Type B pancreatic cell (in vitro differentiated cells): ENCODE measurements at regions not wholly inside any gene's neighbourhood (a gene's known extent, or its start where the extent isn't known, plus 50 kb on each side); places are given as distances from the start of the nearest gene placed in this dataset.

Experiments
- DNase-seq: peaks from one replicate; pipeline ENCODE4 v3.0.0; 2021; ENCODE audit warnings: mixed read lengths; ENCODE audit not compliant: unreplicated experiment; ENCODE audit errors: extremely low spot score
- H3K27ac Mint-ChIP-seq: 2 replicates; pipeline ENCODE4 v1.8.0; 2021; ENCODE audit warnings: mild to moderate bottlenecking, mixed read lengths
- H3K27me3 Mint-ChIP-seq: 2 replicates; pipeline ENCODE4 v1.8.0; 2021; ENCODE audit warnings: mixed read lengths
- H3K36me3 Mint-ChIP-seq: 2 replicates; pipeline ENCODE4 v1.8.0; 2021; ENCODE audit warnings: mixed read lengths
- H3K4me1 Mint-ChIP-seq: one replicate; pipeline ENCODE4 v1.8.0; 2021; ENCODE audit warnings: mixed read lengths; ENCODE audit not compliant: unreplicated experiment
- H3K4me3 Mint-ChIP-seq: 2 replicates; pipeline ENCODE4 v1.8.0; 2021; ENCODE audit warnings: mild to moderate bottlenecking, mixed read lengths
- H3K9me3 Mint-ChIP-seq: 2 replicates; pipeline ENCODE4 v1.8.0; 2021; ENCODE audit warnings: mixed read lengths
- CTCF ChIP-seq: fragments of 200-600 bp; sonication (generic); conservative IDR thresholded peaks from 2 replicates; pipeline ENCODE4 v1.5.0; 2021; ENCODE audit warnings: antibody characterized with exemption, mild to moderate bottlenecking

- peaks cover 12% of the 10 kb centered on the region for H3K9me3 Mint-ChIP-seq
- H3K36me3 Mint-ChIP-seq, result no peaks in the 10 kb centered on the region
- H3K4me3 Mint-ChIP-seq, result no peak overlapping the region
- no peak for TF ChIP-seq CTCF
- no peak overlapping the region for H3K27ac Mint-ChIP-seq
- H3K27me3 Mint-ChIP-seq, result no peaks in the 10 kb centered on the region
- no peak for DNase-seq
- no peaks in the 10 kb centered on the region for H3K4me1 Mint-ChIP-seq
These were observed 138.4 kb upstream of the KCNMB2 start for GRCh38 chr3:178397836-178398235.

GRCh38 chr3:178404961-178405360 is 131.3 kb upstream of the KCNMB2 start:
- Mint-ChIP-seq H3K4me3 (no peak overlapping the region), H3K4me1 (peaks cover 10% of the 10 kb centered on the region), H3K36me3 (no peaks in the 10 kb centered on the region), H3K27me3 (no peaks in the 10 kb centered on the region), H3K27ac (no peak overlapping the region), H3K9me3 (peaks cover 4% of the 10 kb centered on the region)
- no peak for DNase-seq
- TF ChIP-seq CTCF, result no peak

GRCh38 chr3:178405531-178405930 is 130.7 kb upstream of the KCNMB2 start:
- Mint-ChIP-seq H3K36me3 (no peaks in the 10 kb centered on the region), H3K4me3 (no peak overlapping the region), H3K27me3 (no peaks in the 10 kb centered on the region), H3K27ac (no peak overlapping the region), H3K9me3 (no peaks in the 10 kb centered on the region), H3K4me1 (peaks cover 10% of the 10 kb centered on the region)
- no peak for DNase-seq
- no peak for TF ChIP-seq CTCF

- H3K4me3 Mint-ChIP-seq, result no peak overlapping the region
- no peaks in the 10 kb centered on the region for H3K27me3 Mint-ChIP-seq
- no peaks in the 10 kb centered on the region for H3K36me3 Mint-ChIP-seq
- H3K27ac Mint-ChIP-seq, result no peak overlapping the region
- no peak for TF ChIP-seq CTCF
- no peaks in the 10 kb centered on the region for H3K9me3 Mint-ChIP-seq
- no peak for DNase-seq
- peaks cover 10% of the 10 kb centered on the region for H3K4me1 Mint-ChIP-seq
These were observed 130.0 kb upstream of the KCNMB2 start for GRCh38 chr3:178406206-178406605.

- Mint-ChIP-seq H3K4me1 (peaks cover 7% of the 10 kb centered on the region), H3K36me3 (no peaks in the 10 kb centered on the region), H3K9me3 (peaks cover 5% of the 10 kb centered on the region), H3K4me3 (no peak overlapping the region), H3K27ac (no peak overlapping the region), H3K27me3 (no peaks in the 10 kb centered on the region)
- TF ChIP-seq CTCF, result no peak
- DNase-seq, result no peak
These were observed 120.9 kb upstream of the KCNMB2 start for GRCh38 chr3:178415384-178415783.

GRCh38 chr3:178417736-178418135 is 118.5 kb upstream of the KCNMB2 start:
- Mint-ChIP-seq H3K4me1 (peaks cover 7% of the 10 kb centered on the region), H3K27ac (no peak overlapping the region), H3K36me3 (no peaks in the 10 kb centered on the region), H3K4me3 (no peak overlapping the region), H3K9me3 (peaks cover 5% of the 10 kb centered on the region), H3K27me3 (no peaks in the 10 kb centered on the region)
- no peak for DNase-seq
- no peak for TF ChIP-seq CTCF
